ENCODE measurements at regions not wholly inside any gene's neighbourhood (a gene's known extent, or its start where the extent isn't known, plus 50 kb on each side); places are given as distances from the start of the nearest gene placed in this dataset.
"Not testable (repeated sequence)": the region's sequence is repeated elsewhere in the genome, so short reads cannot be mapped to it uniquely, and the experiment has no call there.

- no peak for TF ChIP-seq CTCF (IDR thresholded peaks at IDR 0.05; ENCODE audit: insufficient read depth, low read depth, low read length)
- H3K4me3 ChIP-seq (ENCODE audit: low read depth, low read length) = no peak overlapping the region
- no peak for DNase-seq (ENCODE audit: low read depth)
Measured at GRCh38 chr12:116672842-116673516, 64.9 kb downstream of the SPRING1 start.

- DNase-seq (ENCODE audit: low read depth) = no peak
- no peak for TF ChIP-seq CTCF (IDR thresholded peaks at IDR 0.05; ENCODE audit: insufficient read depth, low read depth, low read length)
- no peak overlapping the region for H3K4me3 ChIP-seq (ENCODE audit: low read depth, low read length)
Measured at GRCh38 chr12:116672010-116672409, 65.9 kb downstream of the SPRING1 start.

GRCh38 chr12:116670859-116671258 is 67.0 kb downstream of the SPRING1 start:
- DNase-seq (ENCODE audit: low read depth) = no peak
- no peak for TF ChIP-seq CTCF (IDR thresholded peaks at IDR 0.05; ENCODE audit: insufficient read depth, low read depth, low read length)
- H3K4me3 ChIP-seq (ENCODE audit: low read depth, low read length) = no peak overlapping the region

GRCh38 chr12:116667752-116668151 is 70.1 kb downstream of the SPRING1 start:
- DNase-seq (ENCODE audit: low read depth) = no peak
- no peak for TF ChIP-seq CTCF (IDR thresholded peaks at IDR 0.05; ENCODE audit: insufficient read depth, low read depth, low read length)
- H3K4me3 ChIP-seq (ENCODE audit: low read depth, low read length) = no peak overlapping the region

- DNase-seq (ENCODE audit: low read depth); H3K4me3 ChIP-seq (ENCODE audit: low read depth, low read length): not testable (repeated sequence)
Measured at GRCh38 chr12:116666829-116667228, 71.0 kb downstream of the SPRING1 start.

GRCh38 chr12:116666305-116666673 is 71.6 kb downstream of the SPRING1 start:
- no peak for DNase-seq (ENCODE audit: low read depth)
- no peak overlapping the region for H3K4me3 ChIP-seq (ENCODE audit: low read depth, low read length)
- TF ChIP-seq CTCF (IDR thresholded peaks at IDR 0.05; ENCODE audit: insufficient read depth, low read depth, low read length) = no peak

- H3K4me3 ChIP-seq (ENCODE audit: low read depth, low read length) = no peak overlapping the region
Measured at GRCh38 chr12:116665666-116666304, 72.1 kb downstream of the SPRING1 start.

More at GRCh38 chr12:116665666-116666304, 72.1 kb downstream of the SPRING1 start:
- DNase-seq (ENCODE audit: low read depth) = no peak
- TF ChIP-seq CTCF (IDR thresholded peaks at IDR 0.05; ENCODE audit: insufficient read depth, low read depth, low read length) = no peak
